DND-41 (cell line): ENCODE measurements at regions not wholly inside any gene's neighbourhood (a gene's known extent, or its start where the extent isn't known, plus 50 kb on each side); places are given as distances from the start of the nearest gene placed in this dataset.

Experiments used
- CTCF ChIP-seq: IDR thresholded peaks from 2 replicates; pipeline ENCODE4 v1.5.1; 2012; ENCODE audit warnings: borderline replicate concordance, low read length, moderate library complexity, mild to moderate bottlenecking; ENCODE audit not compliant: poor library complexity, severe bottlenecking; ENCODE audit errors: extremely low read depth
- EZH2 ChIP-seq: IDR thresholded peaks from 3 replicates; pipeline ENCODE4 v1.6.1; 2012; ENCODE audit warnings: borderline replicate concordance, low read depth, mild to moderate bottlenecking, moderate library complexity, low read length, inconsistent platforms; ENCODE audit not compliant: severe bottlenecking

GRCh38 chr3:72411126-72411525 is 437.1 kb downstream of the SHQ1 start:
- TF ChIP-seq CTCF = no peak
- TF ChIP-seq EZH2 = no peak
